DOHH2 (cell line): ENCODE measurements at regions not wholly inside any gene's neighbourhood (a gene's known extent, or its start where the extent isn't known, plus 50 kb on each side); places are given as distances from the start of the nearest gene placed in this dataset.

Experiments used
- H3F3A ChIP-seq: fragments of 200-600 bp; sonication (generic), shearing (Covaris generic); 2 replicates; pipeline ENCODE4 v1.6.0; 2016; ENCODE audit warnings: antibody characterized with exemption, mild to moderate bottlenecking; ENCODE audit not compliant: control insufficient read depth, insufficient read depth
- H3K27ac ChIP-seq: fragments of 200-600 bp; sonication (generic); 2 replicates; pipeline ENCODE4 v1.5.1; 2014; ENCODE audit warnings: low read depth, mild to moderate bottlenecking, low read length, moderate library complexity
- H3K27me3 ChIP-seq: fragments of 200-600 bp; sonication (generic); 2 replicates; pipeline ENCODE4 v1.6.1; 2014; ENCODE audit warnings: mild to moderate bottlenecking, low read length, mixed read lengths; ENCODE audit not compliant: control insufficient read depth
- H3K36me3 ChIP-seq: fragments of 200-600 bp; sonication (generic); 2 replicates; pipeline ENCODE4 v1.6.1; 2014; ENCODE audit warnings: mild to moderate bottlenecking, low read length, moderate library complexity, mixed read lengths; ENCODE audit not compliant: control insufficient read depth
- H3K4me1 ChIP-seq: fragments of 200-600 bp; sonication (generic); 2 replicates; pipeline ENCODE4 v1.6.1; 2014; ENCODE audit warnings: mild to moderate bottlenecking, low read length, mixed read lengths; ENCODE audit not compliant: control insufficient read depth
- H3K4me2 ChIP-seq: fragments of 200-600 bp; sonication (generic); 2 replicates; pipeline ENCODE4 v1.6.0; 2014; ENCODE audit warnings: mild to moderate bottlenecking, low read length, moderate library complexity
- H3K4me3 ChIP-seq: fragments of 200-600 bp; sonication (generic); 2 replicates; pipeline ENCODE4 v1.5.1; 2014; ENCODE audit warnings: mild to moderate bottlenecking, low read length, mixed read lengths
- H3K79me2 ChIP-seq: fragments of 200-600 bp; sonication (generic); 2 replicates; pipeline ENCODE4 v1.6.1; 2014; ENCODE audit warnings: mild to moderate bottlenecking, low read length, mixed read lengths; ENCODE audit not compliant: control insufficient read depth
- H3K9me2 ChIP-seq: fragments of 200-600 bp; sonication (generic); replicated peaks from 2 replicates; pipeline ENCODE4 v1.6.1; 2014; ENCODE audit warnings: mild to moderate bottlenecking, low read length, mixed read lengths; ENCODE audit not compliant: control insufficient read depth
- H3K9me3 ChIP-seq: fragments of 200-600 bp; sonication (generic); 2 replicates; pipeline ENCODE4 v1.6.1; 2014; ENCODE audit warnings: antibody characterized with exemption, low read length, mixed read lengths; ENCODE audit not compliant: control insufficient read depth, insufficient read depth
- H4K20me1 ChIP-seq: fragments of 200-600 bp; sonication (generic); 2 replicates; pipeline ENCODE4 v1.6.0; 2014; ENCODE audit warnings: low read depth, mild to moderate bottlenecking, antibody characterized with exemption, low read length, moderate library complexity; ENCODE audit not compliant: control insufficient read depth, insufficient read depth
- EZH2phosphoT487 ChIP-seq: fragments of 200-600 bp; sonication (generic); IDR thresholded peaks from 2 replicates; pipeline ENCODE4 v1.6.1; 2017; ENCODE audit warnings: borderline replicate concordance, mild to moderate bottlenecking, antibody characterized with exemption, low read length, moderate library complexity, mixed read lengths
- TF ChIP-seq, protein P1 (sequence below): fragments of 200-600 bp; sonication (generic); IDR thresholded peaks from one replicate; pipeline ENCODE4 v1.5.1; 2014; ENCODE audit warnings: antibody characterized with exemption, mild to moderate bottlenecking, low read depth, low read length; ENCODE audit not compliant: poor library complexity, severe bottlenecking

GRCh38 chr4:116603096-116603495, 482.3 kb downstream of the TRAM1L1 start:
- H4K20me1 ChIP-seq: no peaks in the 10 kb centered on the region
- H3K79me2 ChIP-seq: no peaks in the 10 kb centered on the region
- no peaks in the 10 kb centered on the region for H3K27me3 ChIP-seq
- H3K4me3 ChIP-seq: no peak overlapping the region
- H3K4me2 ChIP-seq: no peak overlapping the region
- H3K9me3 ChIP-seq: no peaks in the 10 kb centered on the region
- H3F3A ChIP-seq: no peaks in the 10 kb centered on the region
- H3K36me3 ChIP-seq: no peaks in the 10 kb centered on the region
- no peak for TF ChIP-seq EZH2phosphoT487
- TF ChIP-seq, protein P1, sequence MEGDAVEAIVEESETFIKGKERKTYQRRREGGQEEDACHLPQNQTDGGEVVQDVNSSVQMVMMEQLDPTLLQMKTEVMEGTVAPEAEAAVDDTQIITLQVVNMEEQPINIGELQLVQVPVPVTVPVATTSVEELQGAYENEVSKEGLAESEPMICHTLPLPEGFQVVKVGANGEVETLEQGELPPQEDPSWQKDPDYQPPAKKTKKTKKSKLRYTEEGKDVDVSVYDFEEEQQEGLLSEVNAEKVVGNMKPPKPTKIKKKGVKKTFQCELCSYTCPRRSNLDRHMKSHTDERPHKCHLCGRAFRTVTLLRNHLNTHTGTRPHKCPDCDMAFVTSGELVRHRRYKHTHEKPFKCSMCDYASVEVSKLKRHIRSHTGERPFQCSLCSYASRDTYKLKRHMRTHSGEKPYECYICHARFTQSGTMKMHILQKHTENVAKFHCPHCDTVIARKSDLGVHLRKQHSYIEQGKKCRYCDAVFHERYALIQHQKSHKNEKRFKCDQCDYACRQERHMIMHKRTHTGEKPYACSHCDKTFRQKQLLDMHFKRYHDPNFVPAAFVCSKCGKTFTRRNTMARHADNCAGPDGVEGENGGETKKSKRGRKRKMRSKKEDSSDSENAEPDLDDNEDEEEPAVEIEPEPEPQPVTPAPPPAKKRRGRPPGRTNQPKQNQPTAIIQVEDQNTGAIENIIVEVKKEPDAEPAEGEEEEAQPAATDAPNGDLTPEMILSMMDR: no peak
- no peak overlapping the region for H3K27ac ChIP-seq
- H3K4me1 ChIP-seq: no peaks in the 10 kb centered on the region
- no peaks in the 10 kb centered on the region for H3K9me2 ChIP-seq

DNA sequence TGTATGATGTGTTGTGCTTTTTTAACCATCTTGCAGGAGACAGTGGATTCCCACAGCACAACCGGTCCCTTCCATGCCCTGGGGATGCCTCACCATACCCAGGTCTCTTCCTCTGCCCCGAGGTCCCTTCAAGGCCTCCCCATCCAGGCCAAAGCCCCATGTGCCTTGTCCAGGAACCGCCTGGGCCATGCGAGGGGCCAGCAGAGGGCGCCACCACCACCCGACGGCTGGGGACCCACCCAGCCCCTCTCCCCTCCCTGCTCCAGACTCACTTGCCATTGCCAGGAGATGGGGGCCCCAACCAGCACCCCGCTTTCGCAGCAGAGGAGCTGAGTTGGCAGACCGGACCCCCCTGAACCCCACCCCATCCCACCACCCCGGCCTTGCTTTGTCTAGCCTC, 485.5 kb downstream of the TRAM1L1 start:
- H4K20me1 ChIP-seq: no peaks in the 10 kb centered on the region
- H3K4me3 ChIP-seq: no peak overlapping the region
- H3K27me3 ChIP-seq: no peaks in the 10 kb centered on the region
- H3K79me2 ChIP-seq: no peaks in the 10 kb centered on the region
- no peaks in the 10 kb centered on the region for H3K4me1 ChIP-seq
- TF ChIP-seq, protein P1: peak; percentile 40
- no peak for TF ChIP-seq EZH2phosphoT487
- H3K9me2 ChIP-seq: no peaks in the 10 kb centered on the region
- H3K36me3 ChIP-seq: no peaks in the 10 kb centered on the region
- no peaks in the 10 kb centered on the region for H3K9me3 ChIP-seq
- H3F3A ChIP-seq: no peaks in the 10 kb centered on the region
- H3K27ac ChIP-seq: no peak overlapping the region
- H3K4me2 ChIP-seq: no peak overlapping the region

DNA sequence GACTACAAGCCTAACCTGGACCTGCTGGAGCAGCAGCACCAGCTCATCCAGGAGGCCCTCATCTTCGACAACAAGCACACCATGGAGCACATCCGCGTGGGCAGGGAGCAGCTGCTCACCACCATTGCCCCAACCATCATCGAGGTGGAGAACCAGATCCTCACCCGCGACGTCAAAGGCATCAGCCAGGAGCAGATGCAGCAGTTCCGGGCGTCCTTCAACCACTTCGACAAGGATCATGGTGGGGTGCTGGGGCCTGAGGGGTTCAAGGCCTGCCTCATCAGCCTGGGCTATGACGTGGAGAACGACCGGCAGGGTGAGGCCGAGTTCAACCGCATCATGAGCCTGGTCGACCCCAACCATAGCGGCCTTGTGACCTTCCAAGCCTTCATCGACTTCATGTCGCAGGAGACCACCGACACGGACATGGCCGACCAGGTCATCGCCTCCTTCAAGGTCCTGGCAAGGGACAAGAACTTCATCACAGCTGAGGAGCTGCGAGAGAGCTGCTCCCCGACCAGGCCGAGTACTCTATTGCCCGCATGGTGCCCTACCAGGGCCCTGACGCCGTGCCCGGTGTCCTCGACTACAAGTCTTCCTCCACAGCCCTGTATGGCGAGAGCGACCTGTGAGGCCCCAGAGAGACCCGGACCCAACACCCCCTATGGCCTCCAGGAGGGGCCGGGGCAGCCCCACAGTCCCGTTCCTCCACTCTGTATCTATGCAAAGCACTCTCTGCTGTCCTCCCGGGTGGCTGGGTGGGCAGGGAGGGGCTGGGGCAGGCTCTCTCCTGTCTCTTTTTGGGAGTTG, 486.2 kb downstream of the TRAM1L1 start:
- H3K4me1 ChIP-seq: no peaks in the 10 kb centered on the region
- H3K4me2 ChIP-seq: no peak overlapping the region
- no peak for TF ChIP-seq EZH2phosphoT487
- TF ChIP-seq, protein P1: no peak
- no peak overlapping the region for H3K4me3 ChIP-seq
- H3K27ac ChIP-seq: no peak overlapping the region
- no peaks in the 10 kb centered on the region for H3K27me3 ChIP-seq
- H4K20me1 ChIP-seq: no peaks in the 10 kb centered on the region
- H3K79me2 ChIP-seq: no peaks in the 10 kb centered on the region
- H3K9me2 ChIP-seq: no peaks in the 10 kb centered on the region
- no peaks in the 10 kb centered on the region for H3K36me3 ChIP-seq
- H3K9me3 ChIP-seq: no peaks in the 10 kb centered on the region
- H3F3A ChIP-seq: no peaks in the 10 kb centered on the region
